Skeletal muscle satellite cell (primary cell): ENCODE measurements at regions not wholly inside any gene's neighbourhood (a gene's known extent, or its start where the extent isn't known, plus 50 kb on each side); places are given as distances from the start of the nearest gene placed in this dataset.

Source experiments
- H3K27me3 ChIP-seq: 2 replicates; pipeline ENCODE4 v1.7.0; 2013; ENCODE audit warnings: low read length; ENCODE audit not compliant: control insufficient read depth, insufficient read depth
- H3K36me3 ChIP-seq: 2 replicates; pipeline ENCODE4 v1.7.0; 2013; ENCODE audit warnings: mild to moderate bottlenecking, control low read depth, low read length; ENCODE audit not compliant: insufficient read depth
- H3K4me1 ChIP-seq: 2 replicates; pipeline ENCODE4 v1.7.0; 2013; ENCODE audit warnings: low read length; ENCODE audit not compliant: control insufficient read depth, insufficient read depth
- H3K4me2 ChIP-seq: 2 replicates; pipeline ENCODE4 v1.7.0; 2013; ENCODE audit warnings: mild to moderate bottlenecking, low read length
- H3K4me3 ChIP-seq: 2 replicates; pipeline ENCODE4 v1.7.0; 2013; ENCODE audit warnings: low read length
- H3K9ac ChIP-seq: 2 replicates; pipeline ENCODE4 v1.7.0; 2013; ENCODE audit warnings: mild to moderate bottlenecking, low read depth, low read length, moderate library complexity
- H3K9me3 ChIP-seq: replicated peaks from 2 replicates; pipeline ENCODE4 v1.7.0; 2013; ENCODE audit warnings: mild to moderate bottlenecking, control low read depth, low read length

DNA sequence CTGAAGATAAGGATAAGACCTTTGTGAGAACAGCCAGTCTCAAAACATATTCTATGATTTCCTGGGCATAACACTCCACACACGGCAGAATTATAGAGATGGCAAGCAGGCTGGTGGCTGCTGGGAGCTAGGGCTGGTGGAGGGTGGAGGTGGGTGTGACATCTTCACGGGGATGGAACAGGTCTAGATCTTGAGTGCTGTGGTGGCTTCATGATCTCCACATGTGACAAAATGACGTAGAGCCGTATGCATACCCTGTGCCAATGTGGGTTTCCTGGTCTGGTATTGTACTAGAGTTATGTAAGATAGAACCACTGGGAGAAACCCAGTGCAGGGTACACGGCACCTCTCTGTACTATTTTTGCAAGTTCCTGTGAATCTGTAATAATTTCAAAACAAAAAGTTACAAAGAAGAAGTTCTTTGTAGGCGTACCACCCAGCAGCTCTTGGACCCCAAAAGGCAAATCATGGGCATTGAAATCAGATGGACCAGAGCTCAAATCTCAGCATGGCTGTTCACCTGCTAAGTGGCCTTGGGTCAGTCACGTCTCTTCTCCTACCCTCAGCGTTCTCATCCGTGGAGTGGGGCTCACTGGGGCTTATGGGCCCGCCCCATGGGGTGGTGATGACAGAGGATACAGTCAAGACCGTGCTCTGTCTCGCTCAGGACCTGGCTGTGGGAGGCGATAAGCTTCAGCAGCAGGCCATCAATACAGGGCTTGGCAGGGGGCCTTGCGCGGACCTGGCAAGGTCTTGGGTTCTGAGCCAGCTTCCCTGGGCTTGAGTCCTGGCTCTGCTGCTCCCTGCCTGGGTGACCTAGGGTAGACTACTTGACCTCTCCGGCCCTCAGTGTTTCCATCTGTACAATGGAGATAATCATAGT lies 74.7 kb upstream of the UNC5A start:
- H3K4me1 ChIP-seq = no peaks in the 10 kb centered on the region
- no peaks in the 10 kb centered on the region for H3K36me3 ChIP-seq
- no peaks in the 10 kb centered on the region for H3K9me3 ChIP-seq
- no peak overlapping the region for H3K4me3 ChIP-seq
- H3K4me2 ChIP-seq = no peak overlapping the region
- H3K9ac ChIP-seq = no peak overlapping the region
- peaks cover 88% of the 10 kb centered on the region for H3K27me3 ChIP-seq

DNA sequence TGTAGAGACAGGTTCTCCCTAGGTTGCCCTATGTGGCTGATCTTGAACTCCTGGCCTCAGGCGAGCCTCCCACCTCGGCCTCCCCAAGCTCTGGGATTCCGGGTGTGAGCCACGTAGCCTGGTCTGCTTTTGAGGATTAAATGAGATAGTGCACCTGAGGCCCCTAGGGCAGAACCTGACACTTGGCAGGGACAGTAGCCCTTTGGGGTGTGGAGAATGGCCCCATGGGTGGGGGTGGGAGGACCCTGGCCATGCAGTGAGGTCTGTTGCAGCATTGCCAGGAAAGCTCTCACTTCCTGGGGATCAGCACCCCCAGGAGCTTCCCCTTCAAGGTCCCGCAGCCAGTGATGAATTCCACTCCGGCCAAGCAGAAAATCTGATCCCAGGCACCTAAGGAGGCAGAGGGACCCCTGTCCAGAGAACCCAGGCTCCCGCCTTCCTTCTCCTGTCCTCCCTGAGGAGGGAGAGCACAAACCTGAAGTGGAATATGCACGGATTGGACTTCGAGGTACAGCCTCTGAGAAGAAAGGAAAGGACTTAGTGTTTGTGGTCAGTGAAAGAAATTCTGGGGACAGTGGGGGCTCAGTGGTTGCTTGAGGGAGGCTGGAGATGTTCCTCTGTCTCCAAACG lies 73.9 kb upstream of the UNC5A start:
- no peaks in the 10 kb centered on the region for H3K9me3 ChIP-seq
- no peak overlapping the region for H3K9ac ChIP-seq
- H3K4me3 ChIP-seq = no peak overlapping the region
- H3K36me3 ChIP-seq = no peaks in the 10 kb centered on the region
- H3K4me2 ChIP-seq = no peak overlapping the region
- H3K4me1 ChIP-seq = no peaks in the 10 kb centered on the region
- H3K27me3 ChIP-seq = peaks cover 88% of the 10 kb centered on the region

- no peak overlapping the region for H3K9ac ChIP-seq
- H3K4me3 ChIP-seq = no peak overlapping the region
- no peaks in the 10 kb centered on the region for H3K9me3 ChIP-seq
- H3K36me3 ChIP-seq = no peaks in the 10 kb centered on the region
- H3K4me2 ChIP-seq = no peak overlapping the region
- H3K4me1 ChIP-seq = no peaks in the 10 kb centered on the region
- H3K27me3 ChIP-seq = peaks cover 89% of the 10 kb centered on the region
Measured at GRCh38 chr5:176736931-176737745, 73.2 kb upstream of the UNC5A start.

DNA sequence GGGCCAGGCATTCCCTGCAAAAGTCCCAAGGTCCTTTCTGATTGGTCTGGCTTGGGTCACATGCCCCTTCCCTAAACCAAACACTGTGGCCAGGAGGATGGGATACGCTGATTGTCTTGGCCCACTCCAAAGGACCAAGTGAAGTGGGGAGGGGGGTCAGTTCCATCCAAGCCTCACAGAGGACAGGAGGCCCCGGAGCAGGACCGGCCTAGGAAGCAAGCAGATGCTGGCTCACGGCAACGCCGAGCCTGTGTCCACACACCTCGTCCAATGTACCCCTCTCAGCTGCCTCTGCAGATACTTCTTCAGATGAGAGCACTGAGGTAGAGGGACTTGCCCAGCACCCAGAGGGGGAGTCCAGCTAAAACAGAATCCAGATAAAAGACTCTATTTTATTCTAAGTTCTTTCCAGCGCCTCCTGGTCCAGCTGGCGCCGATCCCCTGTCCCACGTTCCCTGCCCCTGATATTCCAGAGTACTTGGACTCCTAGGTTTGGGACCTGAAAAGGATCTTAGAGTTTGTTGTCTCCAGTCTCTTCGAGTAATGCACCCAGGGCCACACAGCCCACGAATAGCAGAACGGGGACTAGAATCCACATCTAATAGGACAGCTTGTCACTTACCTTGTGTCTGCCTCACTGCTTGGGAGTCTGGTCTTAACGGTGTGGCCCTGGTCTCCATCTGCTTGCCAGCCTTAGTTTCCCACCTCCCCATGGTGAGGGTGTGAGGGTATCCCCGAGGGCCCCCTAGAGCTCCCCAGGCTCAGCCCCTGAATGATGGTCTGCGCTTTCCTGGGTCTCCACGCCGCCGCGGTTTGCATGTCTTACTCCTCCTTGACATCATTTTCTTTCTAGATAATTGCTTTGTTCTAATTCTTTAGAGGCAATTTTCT lies 72.4 kb upstream of the UNC5A start:
- peaks cover 88% of the 10 kb centered on the region for H3K27me3 ChIP-seq
- no peaks in the 10 kb centered on the region for H3K36me3 ChIP-seq
- no peaks in the 10 kb centered on the region for H3K4me1 ChIP-seq

GRCh38 chr5:176738637-176739250 lies 71.6 kb upstream of the UNC5A start:
- Histone ChIP-seq H3K4me1 (no peaks in the 10 kb centered on the region), H3K36me3 (no peaks in the 10 kb centered on the region), H3K4me2 (no peak overlapping the region), H3K9ac (no peak overlapping the region), H3K9me3 (no peaks in the 10 kb centered on the region), H3K4me3 (no peak overlapping the region), H3K27me3 (peaks cover 88% of the 10 kb centered on the region)

More for the DNA sequence above, 72.4 kb upstream of the UNC5A start:
- H3K9me3 ChIP-seq = no peaks in the 10 kb centered on the region
- H3K4me2 ChIP-seq = no peak overlapping the region
- no peak overlapping the region for H3K9ac ChIP-seq
- H3K4me3 ChIP-seq = no peak overlapping the region

DNA sequence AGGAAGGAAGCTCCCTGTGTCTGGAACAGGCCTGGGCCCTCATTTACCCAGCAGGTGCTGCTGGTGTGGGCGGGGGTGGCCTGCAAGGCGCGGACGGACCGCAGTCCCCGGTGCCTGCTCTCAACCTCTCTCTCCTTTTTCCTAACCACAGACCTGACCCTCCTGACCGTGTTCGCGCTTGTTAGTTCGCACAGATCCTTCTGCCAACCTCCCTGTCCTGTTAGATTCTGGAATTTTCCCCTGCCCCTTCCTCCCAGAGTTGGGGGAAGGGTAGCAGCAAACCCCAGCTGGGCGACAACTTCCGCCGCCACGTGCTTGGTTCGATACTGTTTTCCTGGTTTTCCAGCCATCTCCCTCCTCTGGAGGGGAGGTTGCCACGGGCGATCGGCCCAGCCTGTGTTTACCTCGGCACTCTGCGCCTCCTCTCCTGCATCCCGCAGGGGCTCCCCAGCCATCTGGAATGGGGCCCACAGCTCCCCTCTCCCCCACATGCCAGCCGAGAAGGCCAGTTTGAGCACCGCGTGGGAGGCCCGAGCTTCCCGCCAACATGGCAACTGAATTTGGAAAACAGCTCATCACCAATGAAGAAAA lies 70.8 kb upstream of the UNC5A start:
- Histone ChIP-seq H3K9ac (no peak overlapping the region), H3K27me3 (peaks cover 92% of the 10 kb centered on the region), H3K4me2 (no peak overlapping the region), H3K4me1 (no peaks in the 10 kb centered on the region), H3K9me3 (no peaks in the 10 kb centered on the region), H3K36me3 (no peaks in the 10 kb centered on the region), H3K4me3 (no peak overlapping the region)

DNA sequence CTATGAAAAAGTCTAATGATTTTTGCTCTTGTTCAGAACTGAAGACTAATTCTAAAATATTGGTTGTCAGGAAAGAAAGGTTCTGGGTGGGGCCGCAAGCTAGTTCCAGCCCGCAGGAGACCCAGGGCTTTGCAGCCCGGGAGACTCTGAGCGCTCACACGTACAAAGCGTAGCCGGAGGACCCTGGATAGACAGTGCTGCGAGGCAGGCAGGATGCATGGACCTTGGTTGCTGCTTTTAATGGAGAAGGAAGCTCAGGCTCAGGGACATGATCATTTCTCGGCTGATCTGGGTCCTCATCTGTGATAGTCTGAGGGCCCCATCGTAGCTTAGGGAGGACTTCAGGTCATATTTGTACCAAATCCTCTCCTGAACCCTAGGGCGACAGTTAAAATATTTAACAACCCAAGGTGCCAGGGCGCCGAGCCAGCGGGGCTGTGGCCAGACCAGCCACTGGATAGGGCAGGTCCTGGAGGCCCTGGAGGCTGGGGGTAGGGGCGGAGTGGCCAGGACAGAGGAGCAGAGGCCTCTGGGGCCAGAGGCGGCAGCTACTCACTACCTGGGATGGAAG lies 70.1 kb upstream of the UNC5A start:
- no peaks in the 10 kb centered on the region for H3K4me1 ChIP-seq
- no peak overlapping the region for H3K9ac ChIP-seq
- no peak overlapping the region for H3K4me2 ChIP-seq
- no peak overlapping the region for H3K4me3 ChIP-seq
- H3K27me3 ChIP-seq = peaks cover 94% of the 10 kb centered on the region
- no peaks in the 10 kb centered on the region for H3K9me3 ChIP-seq
- H3K36me3 ChIP-seq = no peaks in the 10 kb centered on the region

DNA sequence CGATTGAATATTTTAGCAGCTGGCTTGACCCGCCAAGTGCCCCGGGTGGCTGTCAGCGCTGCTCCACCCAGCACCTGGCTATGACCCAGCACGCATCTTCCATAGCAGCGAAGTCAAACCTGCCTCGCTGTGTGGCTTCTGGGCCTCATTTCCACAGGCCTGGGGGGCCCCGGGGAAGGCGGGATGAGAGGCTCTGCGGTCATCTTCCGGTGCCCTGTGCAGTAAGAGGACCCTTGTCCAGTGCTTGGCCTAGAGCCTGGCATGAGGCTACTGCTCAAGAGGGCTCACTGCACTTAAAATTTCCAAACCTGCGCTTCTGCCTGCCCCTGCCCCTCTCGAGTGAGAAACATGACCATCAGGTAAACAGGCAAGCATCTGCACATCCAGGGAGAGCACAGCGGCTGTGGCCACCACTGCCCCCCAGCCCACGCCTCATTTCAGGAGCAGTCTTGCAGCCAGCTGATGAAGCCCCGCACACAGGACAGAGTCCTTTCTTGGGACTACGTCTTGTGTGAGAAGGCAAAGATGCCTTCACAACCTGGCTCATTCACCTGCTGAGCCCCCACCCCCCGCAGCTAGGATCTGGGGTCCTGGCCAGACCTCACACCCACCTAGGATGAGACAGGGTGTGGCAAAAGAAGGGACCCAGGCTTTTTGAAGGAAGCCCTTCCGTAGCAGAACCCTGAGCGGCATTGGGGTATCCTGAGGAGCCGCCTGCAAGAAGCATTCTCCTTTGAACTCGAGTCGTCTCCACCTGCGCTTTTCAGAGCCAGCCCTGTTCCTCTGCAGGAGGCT lies 69.5 kb upstream of the UNC5A start:
- no peak overlapping the region for H3K9ac ChIP-seq
- no peaks in the 10 kb centered on the region for H3K9me3 ChIP-seq
- H3K4me1 ChIP-seq = no peaks in the 10 kb centered on the region
- H3K36me3 ChIP-seq = no peaks in the 10 kb centered on the region
- no peak overlapping the region for H3K4me3 ChIP-seq
- H3K27me3 ChIP-seq = peaks cover 92% of the 10 kb centered on the region
- H3K4me2 ChIP-seq = no peak overlapping the region

- Histone ChIP-seq H3K27me3 (peaks cover 91% of the 10 kb centered on the region), H3K9ac (no peak overlapping the region), H3K4me2 (no peak overlapping the region), H3K36me3 (no peaks in the 10 kb centered on the region), H3K4me3 (no peak overlapping the region), H3K9me3 (no peaks in the 10 kb centered on the region), H3K4me1 (no peaks in the 10 kb centered on the region)
Measured at GRCh38 chr5:176741561-176742211, 68.7 kb upstream of the UNC5A start.
